ENCODE measurements at regions not wholly inside any gene's neighbourhood (a gene's known extent, or its start where the extent isn't known, plus 50 kb on each side); places are given as distances from the start of the nearest gene placed in this dataset.

GRCh38 chr18:70907673-70908072, 618.8 kb downstream of the SOCS6 start:
- TF ChIP-seq CTCF (IDR thresholded peaks at IDR 0.05): no peak
- TF ChIP-seq POLR2A (IDR thresholded peaks at IDR 0.05): no peak

Measured in right lobe of liver (tissue), 4 donors.